ENCODE measurements at regions not wholly inside any gene's neighbourhood (a gene's known extent, or its start where the extent isn't known, plus 50 kb on each side); places are given as distances from the start of the nearest gene placed in this dataset.

- DNase-seq = no peak
Observed at GRCh38 chr6:91864911-91865310, 1278.0 kb upstream of the MAP3K7 start.

GRCh38 chr6:91860541-91861335, 1273.9 kb upstream of the MAP3K7 start:
- no peak for DNase-seq

GRCh38 chr6:91852252-91852651, 1265.4 kb upstream of the MAP3K7 start:
- no peak for DNase-seq

GRCh38 chr6:91834813-91835212, 1247.9 kb upstream of the MAP3K7 start:
- DNase-seq = no peak

DNA sequence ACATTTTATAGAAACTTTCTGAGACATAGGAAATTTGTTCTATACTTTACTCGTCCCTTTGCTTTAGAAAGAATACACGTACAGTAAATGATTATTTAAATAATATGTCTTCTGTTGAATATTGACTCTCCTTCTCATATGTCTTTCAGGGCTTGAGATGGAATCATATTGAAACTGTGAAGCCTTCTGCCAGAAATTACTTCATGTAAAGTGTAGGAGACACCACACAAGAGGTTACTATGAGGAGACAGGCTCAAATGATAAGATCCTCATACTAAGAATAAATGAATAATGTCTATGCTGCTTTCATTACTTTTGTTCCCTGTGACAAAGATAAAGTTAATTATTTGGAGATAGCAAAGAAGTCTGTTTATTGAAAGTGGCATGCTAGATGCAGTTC, 1240.3 kb upstream of the MAP3K7 start:
- DNase-seq = no peak

GRCh38 chr6:91826128-91826527, 1239.3 kb upstream of the MAP3K7 start:
- DNase-seq = no peak

GRCh38 chr6:91824331-91824730, 1237.5 kb upstream of the MAP3K7 start:
- no peak for DNase-seq

DNA sequence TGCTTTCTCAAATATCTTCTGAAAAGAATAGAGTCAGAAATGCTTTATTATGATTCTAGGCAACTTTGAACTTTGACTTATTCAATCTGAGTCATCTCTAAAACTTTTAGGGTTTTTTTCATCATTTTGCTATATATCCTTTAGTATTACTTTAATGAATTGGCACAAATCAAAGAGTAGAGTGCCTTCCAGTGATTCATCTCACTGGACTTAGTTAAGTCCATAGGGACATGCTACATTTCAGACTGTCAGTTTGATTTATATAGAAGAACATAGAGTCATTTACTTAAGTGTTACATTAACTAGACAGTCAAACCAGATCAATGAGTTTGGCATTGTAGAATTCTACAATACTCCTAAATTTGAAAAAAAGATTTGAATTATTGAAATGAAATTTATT, 1235.7 kb upstream of the MAP3K7 start:
- DNase-seq = no peak

DNA sequence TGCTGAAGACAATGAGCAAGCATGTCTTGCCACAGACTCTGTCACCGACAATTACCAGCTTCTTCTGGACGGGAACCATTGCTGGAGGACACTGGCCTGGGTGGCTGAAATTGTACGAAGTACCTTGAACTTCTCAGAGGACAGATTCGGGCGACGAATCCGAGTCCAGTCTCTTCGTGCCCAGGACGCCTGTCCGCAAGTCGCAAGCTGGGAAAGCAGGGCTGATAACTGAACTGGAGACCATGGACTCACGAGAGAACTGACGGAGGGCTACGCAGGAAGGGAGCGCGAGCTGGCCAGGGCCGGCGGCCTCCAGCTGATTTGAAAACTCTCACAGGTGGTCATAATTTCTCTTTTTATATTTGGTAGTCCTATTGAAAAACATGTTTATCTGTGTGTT, 1229.5 kb upstream of the MAP3K7 start:
- DNase-seq = no peak

DNA sequence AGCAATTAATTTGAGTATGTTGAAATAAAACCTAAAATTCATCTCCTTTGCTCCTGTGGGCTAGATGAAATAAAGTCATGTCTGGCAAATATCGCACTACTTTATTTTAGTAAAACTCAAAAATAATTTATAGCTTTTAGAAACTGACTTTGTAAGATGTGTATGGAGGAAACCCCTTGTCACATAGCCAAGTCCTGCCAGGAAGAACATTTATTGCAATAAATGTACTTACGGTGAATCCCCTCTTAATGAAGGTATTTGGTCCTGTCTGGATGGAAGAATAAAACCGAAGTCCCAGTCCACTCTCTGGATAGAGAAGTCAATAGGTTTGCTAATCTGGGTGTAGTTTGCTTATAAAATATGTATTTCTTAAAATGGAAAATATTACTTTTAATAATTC, 1226.8 kb upstream of the MAP3K7 start:
- DNase-seq = no peak

- DNase-seq = no peak
Observed at GRCh38 chr6:91812596-91813274, 1225.9 kb upstream of the MAP3K7 start.

DNA sequence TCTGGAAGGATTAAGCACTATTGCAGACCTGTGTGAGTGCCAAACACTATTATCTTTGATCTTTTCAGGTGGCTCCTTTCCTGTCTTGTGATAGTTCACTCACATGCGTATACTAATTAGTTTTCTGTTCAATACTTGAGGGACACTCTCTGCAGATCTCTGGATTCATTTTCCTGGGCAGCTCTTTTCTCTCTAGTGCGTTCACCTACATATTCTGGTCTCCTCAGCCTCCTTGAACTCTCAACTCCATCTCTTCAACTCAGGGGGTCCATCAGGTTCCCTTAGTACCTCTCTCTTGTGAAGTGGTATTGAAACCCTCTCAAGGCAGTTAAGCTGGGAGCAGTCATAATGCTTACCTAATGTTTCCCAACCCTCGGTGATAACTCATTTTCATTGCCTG, 1218.1 kb upstream of the MAP3K7 start:
- DNase-seq = no peak

DNA sequence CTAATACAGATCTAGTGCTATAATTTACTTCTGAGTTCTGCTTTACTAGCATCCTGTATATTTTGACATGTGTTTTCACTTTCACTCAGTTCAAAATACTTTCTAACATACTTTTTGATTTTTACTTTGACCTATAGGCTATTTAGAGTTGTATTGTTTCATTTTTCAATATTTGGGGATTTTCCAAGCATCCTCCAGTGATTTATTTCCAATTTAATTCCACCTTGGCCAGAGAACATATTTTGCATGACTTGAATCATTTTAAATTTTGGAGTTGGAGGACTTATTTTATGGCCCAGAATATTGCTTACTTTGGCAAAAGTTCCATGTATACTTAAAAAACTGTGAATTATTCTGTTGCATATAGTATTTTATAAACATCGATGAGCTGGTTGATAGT, 1215.6 kb upstream of the MAP3K7 start:
- no peak for DNase-seq

GRCh38 chr6:91796603-91797002, 1209.7 kb upstream of the MAP3K7 start:
- no peak for DNase-seq

- no peak for DNase-seq
Observed at GRCh38 chr6:91788501-91788900, 1201.6 kb upstream of the MAP3K7 start.

DNA sequence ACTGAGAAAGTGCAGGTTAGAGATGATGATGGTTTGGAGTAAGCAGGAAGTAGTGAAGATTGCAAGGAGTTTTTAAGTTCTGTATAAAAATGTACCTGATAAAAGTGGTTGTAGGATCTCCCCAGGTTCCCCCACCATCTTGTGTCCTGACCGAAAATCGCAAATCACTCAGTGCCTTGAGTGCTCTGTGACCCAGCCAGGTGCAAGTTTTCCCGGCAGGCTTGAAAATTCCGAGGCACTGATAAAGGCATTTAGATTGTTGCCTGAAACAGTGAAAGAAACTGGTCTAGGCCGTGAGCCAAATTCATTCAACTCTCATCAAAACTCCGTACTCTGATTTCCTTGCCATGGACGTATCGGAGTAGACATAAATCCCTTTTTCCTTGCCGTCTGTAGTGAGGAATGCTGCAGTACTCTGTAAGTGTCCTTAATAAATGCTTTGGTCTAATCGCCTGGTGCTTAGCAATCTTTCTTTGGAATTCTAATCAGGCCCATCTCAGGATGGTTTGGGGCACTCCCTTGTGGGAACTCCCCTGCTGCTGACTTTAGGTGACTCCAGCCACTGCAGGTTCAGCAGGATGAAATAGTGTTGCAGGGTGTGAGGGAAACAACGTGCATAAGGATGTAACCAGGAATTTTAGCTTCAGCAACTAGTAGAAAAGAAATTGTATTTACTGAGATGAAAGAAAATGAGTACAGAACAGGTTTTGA, 1199.8 kb upstream of the MAP3K7 start:
- no peak for DNase-seq

GRCh38 chr6:91782802-91783201, 1195.9 kb upstream of the MAP3K7 start:
- no peak for DNase-seq

GRCh38 chr6:91781946-91782345, 1195.1 kb upstream of the MAP3K7 start:
- DNase-seq = no peak

- no peak for DNase-seq
Observed at GRCh38 chr6:91780270-91780669, 1193.4 kb upstream of the MAP3K7 start.

- no peak for DNase-seq
Observed at GRCh38 chr6:91761621-91762020, 1174.7 kb upstream of the MAP3K7 start.

DNA sequence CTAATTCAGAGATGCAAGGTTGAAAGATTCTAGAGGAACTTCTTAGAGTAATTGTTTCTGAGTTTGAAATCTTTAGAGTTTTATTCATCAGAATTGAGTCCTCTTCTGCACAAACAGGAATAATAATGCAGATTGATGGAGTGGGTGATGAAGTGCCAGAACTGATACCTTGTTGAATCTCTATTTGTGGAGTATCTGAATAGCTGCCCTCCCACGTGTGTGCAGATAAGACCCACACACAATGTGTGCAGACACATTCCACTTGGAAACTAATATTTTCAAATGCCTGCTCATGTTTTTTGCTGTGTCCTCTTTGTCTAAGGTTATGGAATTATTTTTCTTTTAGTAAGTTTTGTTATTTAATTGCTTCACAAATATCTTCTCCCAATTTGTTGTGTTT, 1167.8 kb upstream of the MAP3K7 start:
- no peak for DNase-seq

DNA sequence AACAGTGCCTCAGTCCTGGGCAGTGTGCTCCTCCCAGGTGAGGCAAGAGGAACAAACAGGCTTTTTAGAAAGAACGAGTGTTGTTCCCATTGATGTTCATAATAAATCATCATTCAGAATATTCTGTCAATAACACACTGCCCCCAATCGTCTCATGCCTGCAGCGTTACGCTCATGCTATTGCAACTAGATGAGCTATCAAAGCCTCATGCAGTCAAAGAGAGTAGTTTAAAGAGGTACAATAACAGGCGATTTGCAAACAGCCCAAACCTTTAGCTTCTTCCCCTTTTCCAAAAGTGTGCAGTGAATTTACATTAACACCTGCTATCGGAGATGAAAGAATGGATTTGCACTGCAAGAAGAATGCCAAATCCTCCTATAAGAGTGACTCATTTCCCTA, 1164.7 kb upstream of the MAP3K7 start:
- no peak for DNase-seq

DNA sequence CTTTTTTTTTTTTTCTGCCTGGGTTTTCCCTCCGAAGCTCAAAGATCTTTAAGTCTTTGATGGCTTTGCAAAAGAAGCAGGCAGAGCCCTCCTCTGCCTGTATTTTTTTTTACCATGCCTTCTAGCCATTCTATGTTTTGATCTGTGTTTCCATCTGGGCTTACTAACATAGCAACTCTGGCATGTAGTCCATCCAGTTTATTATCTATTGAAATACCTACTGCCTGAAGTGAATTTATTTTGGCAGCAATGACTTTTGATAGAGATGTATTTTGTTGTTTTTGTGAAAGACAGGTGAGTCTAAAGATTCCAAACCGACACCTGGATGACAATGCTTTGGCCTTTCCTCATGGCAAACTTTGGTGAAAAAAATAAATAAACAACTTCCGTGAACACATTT, 1157.7 kb upstream of the MAP3K7 start:
- no peak for DNase-seq

GRCh38 chr6:91743756-91744155, 1156.9 kb upstream of the MAP3K7 start:
- no peak for DNase-seq
